GM12878 (cell line): ENCODE measurements at regions not wholly inside any gene's neighbourhood (a gene's known extent, or its start where the extent isn't known, plus 50 kb on each side); places are given as distances from the start of the nearest gene placed in this dataset.

Source experiments
- CTCF ChIP-seq, 3 experiments: IDR thresholded peaks in 2 of 3; conservative IDR thresholded peaks in 1 of 3; 2 replicates each; pipeline ENCODE4 v1.5.1; 2011; ENCODE audit warnings: low read depth in 3 of 3, low read length in 3 of 3, mild to moderate bottlenecking in 3 of 3, control low read depth in 2 of 3, moderate library complexity in 2 of 3, inconsistent platforms in 1 of 3, mixed read lengths in 1 of 3; ENCODE audit not compliant: control insufficient read depth in 2 of 3, insufficient read depth in 1 of 3; ENCODE audit errors: extremely low read depth in 1 of 3
- POLR2AphosphoS5 ChIP-seq: IDR thresholded peaks from 2 replicates; pipeline ENCODE4 v1.6.1; 2011; ENCODE audit warnings: mild to moderate bottlenecking, low read length, inconsistent platforms
- SIN3A ChIP-seq: IDR thresholded peaks from 2 replicates; pipeline ENCODE4 v1.6.1; 2012; ENCODE audit warnings: low read depth, low read length, improper control_type of control experiment
- SREBF1 ChIP-seq: IDR thresholded peaks from 2 replicates; pipeline ENCODE4 v1.6.1; 2012; ENCODE audit warnings: mild to moderate bottlenecking, low read length
- TF ChIP-seq, protein P1 (sequence below): fragments of 450-650 bp; IDR thresholded peaks from 2 replicates; pipeline ENCODE4 v1.6.1; 2018; ENCODE audit warnings: borderline replicate concordance, mild to moderate bottlenecking; ENCODE audit not compliant: partially characterized antibody

- no peak for TF ChIP-seq SREBF1
- TF ChIP-seq CTCF (IDR thresholded peaks at IDR 0.05 in 2 of 3, conservative IDR thresholded peaks at IDR 0.05 in 1 of 3; ENCODE audit: control insufficient read depth in 2 of 3, extremely low read depth in 1 of 3, insufficient read depth in 1 of 3, low read depth in 3 of 3, low read length in 3 of 3) = no peak
- TF ChIP-seq, protein P1, sequence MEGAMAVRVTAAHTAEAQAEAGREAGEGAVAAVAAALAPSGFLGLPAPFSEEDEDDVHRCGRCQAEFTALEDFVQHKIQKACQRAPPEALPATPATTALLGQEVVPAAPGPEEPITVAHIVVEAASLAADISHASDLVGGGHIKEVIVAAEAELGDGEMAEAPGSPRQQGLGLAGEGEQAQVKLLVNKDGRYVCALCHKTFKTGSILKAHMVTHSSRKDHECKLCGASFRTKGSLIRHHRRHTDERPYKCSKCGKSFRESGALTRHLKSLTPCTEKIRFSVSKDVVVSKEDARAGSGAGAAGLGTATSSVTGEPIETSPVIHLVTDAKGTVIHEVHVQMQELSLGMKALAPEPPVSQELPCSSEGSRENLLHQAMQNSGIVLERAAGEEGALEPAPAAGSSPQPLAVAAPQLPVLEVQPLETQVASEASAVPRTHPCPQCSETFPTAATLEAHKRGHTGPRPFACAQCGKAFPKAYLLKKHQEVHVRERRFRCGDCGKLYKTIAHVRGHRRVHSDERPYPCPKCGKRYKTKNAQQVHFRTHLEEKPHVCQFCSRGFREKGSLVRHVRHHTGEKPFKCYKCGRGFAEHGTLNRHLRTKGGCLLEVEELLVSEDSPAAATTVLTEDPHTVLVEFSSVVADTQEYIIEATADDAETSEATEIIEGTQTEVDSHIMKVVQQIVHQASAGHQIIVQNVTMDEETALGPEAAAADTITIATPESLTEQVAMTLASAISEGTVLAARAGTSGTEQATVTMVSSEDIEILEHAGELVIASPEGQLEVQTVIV = no peak
- no peak for TF ChIP-seq POLR2AphosphoS5
- no peak for TF ChIP-seq SIN3A
These were observed 325.9 kb upstream of the CYLC2 start for GRCh38 chr9:102669220-102669619.
